HFF-Myc (cell line): ENCODE measurements at regions not wholly inside any gene's neighbourhood (a gene's known extent, or its start where the extent isn't known, plus 50 kb on each side); places are given as distances from the start of the nearest gene placed in this dataset.

Source experiments
- DNase-seq: peaks from one replicate; pipeline ENCODE4 v3.0.0-alpha.2; 2011; ENCODE audit warnings: low read depth; ENCODE audit errors: extremely low read depth
- H3K4me3 ChIP-seq: replicated peaks from 2 replicates; pipeline ENCODE4 v1.5.1; 2011; ENCODE audit warnings: low read depth, mild to moderate bottlenecking, control low read depth, low read length
- TF ChIP-seq, protein P1 (sequence below): IDR thresholded peaks from 2 replicates; pipeline ENCODE4 v1.5.1; 2012; ENCODE audit warnings: mild to moderate bottlenecking, low read depth, low read length, control low read depth; ENCODE audit errors: missing control alignments

DNA sequence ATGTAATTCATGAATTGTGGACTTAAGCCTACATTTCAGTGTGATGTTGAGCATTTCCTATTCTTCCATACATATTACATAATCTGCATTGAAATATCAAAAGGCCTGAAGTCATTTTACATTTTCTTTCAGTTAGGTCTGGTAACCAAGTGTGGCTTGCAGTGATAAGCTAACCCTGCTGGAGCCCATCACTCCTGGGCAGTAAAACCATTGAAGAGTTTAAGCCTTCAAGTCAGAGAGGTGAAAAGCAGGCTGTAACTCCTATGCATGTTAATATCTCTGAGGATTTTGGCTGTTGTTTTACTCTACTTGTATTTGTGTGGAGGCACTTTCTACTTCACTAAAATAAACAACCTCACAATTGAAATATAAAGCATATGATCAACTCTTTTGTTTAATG lies 248.8 kb downstream of the SLITRK5 start:
- H3K4me3 ChIP-seq, result no peak overlapping the region
- TF ChIP-seq, protein P1, sequence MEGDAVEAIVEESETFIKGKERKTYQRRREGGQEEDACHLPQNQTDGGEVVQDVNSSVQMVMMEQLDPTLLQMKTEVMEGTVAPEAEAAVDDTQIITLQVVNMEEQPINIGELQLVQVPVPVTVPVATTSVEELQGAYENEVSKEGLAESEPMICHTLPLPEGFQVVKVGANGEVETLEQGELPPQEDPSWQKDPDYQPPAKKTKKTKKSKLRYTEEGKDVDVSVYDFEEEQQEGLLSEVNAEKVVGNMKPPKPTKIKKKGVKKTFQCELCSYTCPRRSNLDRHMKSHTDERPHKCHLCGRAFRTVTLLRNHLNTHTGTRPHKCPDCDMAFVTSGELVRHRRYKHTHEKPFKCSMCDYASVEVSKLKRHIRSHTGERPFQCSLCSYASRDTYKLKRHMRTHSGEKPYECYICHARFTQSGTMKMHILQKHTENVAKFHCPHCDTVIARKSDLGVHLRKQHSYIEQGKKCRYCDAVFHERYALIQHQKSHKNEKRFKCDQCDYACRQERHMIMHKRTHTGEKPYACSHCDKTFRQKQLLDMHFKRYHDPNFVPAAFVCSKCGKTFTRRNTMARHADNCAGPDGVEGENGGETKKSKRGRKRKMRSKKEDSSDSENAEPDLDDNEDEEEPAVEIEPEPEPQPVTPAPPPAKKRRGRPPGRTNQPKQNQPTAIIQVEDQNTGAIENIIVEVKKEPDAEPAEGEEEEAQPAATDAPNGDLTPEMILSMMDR, result no peak
- DNase-seq, result no peak

DNA sequence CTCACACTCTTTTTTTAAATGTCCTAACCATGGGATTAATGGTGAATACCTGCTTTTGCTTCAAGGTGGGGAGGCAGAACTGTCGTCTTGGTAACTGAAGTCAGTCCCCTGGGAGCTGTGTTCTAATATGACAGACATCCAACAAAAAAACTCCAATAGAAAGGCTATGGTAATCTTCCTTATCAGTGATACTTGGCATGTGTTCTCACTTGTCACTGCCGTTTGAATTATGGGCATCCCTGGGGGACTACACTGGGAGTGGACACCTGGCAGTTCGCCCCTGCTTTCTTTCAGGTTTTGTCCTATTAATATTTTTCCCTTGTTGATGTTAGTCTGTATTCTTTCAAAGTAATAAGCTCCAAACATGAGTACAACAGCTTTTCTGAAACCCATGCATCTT lies 252.6 kb downstream of the SLITRK5 start:
- no peak overlapping the region for H3K4me3 ChIP-seq
- no peak for DNase-seq
- TF ChIP-seq, protein P1, result no peak

DNA sequence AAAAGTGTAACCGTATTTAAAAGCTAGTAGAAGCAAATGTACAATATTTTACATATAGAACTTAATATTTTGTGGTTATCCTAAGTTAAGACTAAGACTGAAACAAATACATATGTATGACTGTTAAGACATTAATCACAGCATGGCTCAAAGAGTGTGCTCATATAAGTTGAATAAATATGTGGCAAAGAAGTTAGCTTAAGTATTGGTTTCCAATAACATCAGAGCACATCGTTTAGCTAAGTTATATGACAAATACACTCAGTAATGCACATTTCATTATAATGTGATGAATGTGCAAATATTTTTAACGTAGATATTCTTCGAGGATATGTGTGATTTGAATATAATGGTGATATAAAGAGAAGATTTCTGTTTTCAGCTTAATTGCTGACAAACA lies 253.8 kb downstream of the SLITRK5 start:
- TF ChIP-seq, protein P1, result no peak
- no peak for DNase-seq
- H3K4me3 ChIP-seq, result no peak overlapping the region

DNA sequence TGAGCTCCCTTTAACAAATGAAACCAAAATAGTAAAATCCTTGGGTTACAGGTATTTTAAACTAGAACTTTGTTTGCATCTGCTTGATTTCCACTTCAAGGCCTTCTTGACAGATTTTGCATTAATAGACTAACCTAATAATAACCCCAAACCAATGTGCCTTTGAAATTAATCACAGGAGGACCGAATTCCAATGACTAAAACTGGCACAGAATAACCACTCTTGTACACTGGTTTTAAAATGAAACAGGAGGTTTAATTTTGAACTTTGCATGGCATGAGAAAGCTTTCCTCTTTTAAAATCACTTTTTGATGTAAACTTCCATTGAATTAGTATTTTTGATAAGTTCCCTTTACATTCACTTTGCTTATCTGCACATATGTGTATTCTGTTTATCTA lies 269.6 kb downstream of the SLITRK5 start:
- TF ChIP-seq, protein P1, result no peak
- H3K4me3 ChIP-seq, result no peak overlapping the region
- no peak for DNase-seq

DNA sequence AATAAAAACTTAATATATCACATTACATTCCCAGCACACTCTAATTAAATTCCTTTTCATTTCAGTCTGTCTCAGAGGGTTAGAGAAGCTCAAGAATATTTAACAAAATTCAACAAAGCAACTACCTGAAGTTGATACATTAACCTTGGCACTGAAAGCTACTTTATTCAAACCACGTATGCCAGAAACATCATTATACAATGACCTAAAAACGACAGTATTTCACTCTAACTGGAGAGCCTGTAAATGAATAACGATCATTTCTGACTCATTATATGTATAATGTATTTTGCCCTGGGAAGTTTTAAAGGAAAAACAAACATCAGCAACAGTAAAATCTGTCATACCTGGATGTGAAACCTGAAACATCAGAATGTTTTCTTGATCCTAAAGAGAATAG lies 270.1 kb downstream of the SLITRK5 start:
- TF ChIP-seq, protein P1, result no peak
- no peak overlapping the region for H3K4me3 ChIP-seq
- no peak for DNase-seq

DNA sequence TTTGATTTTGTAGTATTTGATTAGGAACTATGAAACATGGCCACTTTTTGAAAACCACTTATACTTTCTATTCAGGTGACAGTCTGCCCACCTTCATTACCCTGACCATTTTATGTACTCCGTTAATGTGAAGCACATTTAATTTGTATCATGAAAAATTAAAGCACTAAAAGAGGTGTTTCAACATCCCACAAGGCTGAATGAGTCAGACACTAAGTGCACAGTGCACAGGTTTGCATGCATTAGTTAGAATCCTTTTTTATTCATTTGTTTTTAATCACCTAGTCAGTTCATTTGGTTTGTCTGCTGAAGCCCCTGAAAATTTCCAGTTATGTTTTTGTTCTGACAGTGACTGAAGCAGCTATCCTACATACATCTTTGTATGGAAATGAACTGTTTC lies 271.0 kb downstream of the SLITRK5 start:
- TF ChIP-seq, protein P1, result no peak
- no peak for DNase-seq

DNA sequence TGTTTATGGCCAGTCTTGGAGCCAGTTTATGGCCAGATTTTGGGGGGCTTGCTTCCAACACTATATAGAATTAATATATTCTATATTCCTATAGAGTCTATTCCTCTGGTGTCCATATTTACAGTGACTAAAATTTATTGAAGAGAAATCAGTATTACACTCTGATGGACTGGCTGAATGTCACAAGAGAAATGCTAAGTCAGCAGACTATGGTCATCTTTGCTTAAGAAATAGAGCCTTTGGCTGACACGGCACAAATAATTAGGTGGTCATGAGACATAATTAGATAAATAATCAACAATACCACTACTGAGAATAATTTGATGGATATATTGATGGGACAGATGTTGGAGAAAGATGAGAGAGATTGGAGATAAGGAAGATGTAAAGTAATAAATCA lies 272.9 kb downstream of the SLITRK5 start:
- no peak overlapping the region for H3K4me3 ChIP-seq
- no peak for DNase-seq
- TF ChIP-seq, protein P1, result no peak

More for the DNA sequence above, 271.0 kb downstream of the SLITRK5 start:
- no peak overlapping the region for H3K4me3 ChIP-seq
